IMR-90 (cell line): ENCODE measurements at regions not wholly inside any gene's neighbourhood (a gene's known extent, or its start where the extent isn't known, plus 50 kb on each side); places are given as distances from the start of the nearest gene placed in this dataset.
"Not testable (repeated sequence)": the region's sequence is repeated elsewhere in the genome, so short reads cannot be mapped to it uniquely, and the experiment has no call there.

Experiments
- ATAC-seq: fragments of 200-7000 bp; cut with Tn5 transposase; 2 replicates; pipeline ENCODE4 v1.9.1; 2020; ENCODE audit warnings: low read depth, mild to moderate bottlenecking, moderate library complexity
- BruUV-seq: library from RNA; stranded (reverse); fragments of 400-500 nt; replicated peaks from 2 replicates; lab custom pipeline; 2021; lab: Mats Ljungman, UMichigan
- CTCF ChIA-PET: fragments of 300-600 bp; formaldehyde crosslinking; extraction: SDS; loops from one replicate; lab custom pipeline; 2021; ENCODE audit warnings: antibody characterized with exemption; lab: Yijun Ruan, JAX
- POLR2A ChIA-PET: fragments of 300-600 bp; sonication (Branson Sonifier 250); formaldehyde crosslinking; loops from one replicate; lab custom pipeline; 2022; ENCODE audit warnings: antibody characterized with exemption; ENCODE audit not compliant: unreplicated experiment; lab: Charles Lee
- DNase-seq: peaks from one replicate; pipeline ENCODE4 v3.0.0; 2013
- H2AFZ ChIP-seq: replicated peaks from 2 replicates; pipeline ENCODE3; 2013; ENCODE audit warnings: low read length, mild to moderate bottlenecking; ENCODE audit not compliant: poor library complexity
- H2AK5ac ChIP-seq: 2 replicates; pipeline ENCODE4 v1.6.1; 2013; ENCODE audit warnings: low read depth, low read length, inconsistent platforms
- H2AK9ac ChIP-seq: replicated peaks from 2 replicates; pipeline ENCODE3; 2013; ENCODE audit warnings: mild to moderate bottlenecking, low read depth, low read length, moderate library complexity; ENCODE audit not compliant: poor library complexity
- H2BK120ac ChIP-seq: 2 replicates; pipeline ENCODE4 v1.6.1; 2013; ENCODE audit warnings: low read depth, low read length, inconsistent platforms
- H2BK15ac ChIP-seq: 3 replicates; pipeline ENCODE4 v1.6.1; 2013; ENCODE audit warnings: low read depth, low read length, inconsistent platforms
- H2BK20ac ChIP-seq: 2 replicates; pipeline ENCODE4 v1.6.1; 2013; ENCODE audit warnings: low read depth, mild to moderate bottlenecking, inconsistent platforms, low read length, moderate library complexity
- H2BK5ac ChIP-seq: 2 replicates; pipeline ENCODE4 v1.6.1; 2013; ENCODE audit warnings: mild to moderate bottlenecking, low read depth, low read length, inconsistent platforms; ENCODE audit not compliant: poor library complexity, severe bottlenecking
- H3K14ac ChIP-seq: replicated peaks from 2 replicates; pipeline ENCODE4 v1.6.1; 2013; ENCODE audit warnings: low read depth, low read length, inconsistent platforms
- H3K18ac ChIP-seq: 2 replicates; pipeline ENCODE4 v1.6.1; 2013; ENCODE audit warnings: low read depth, low read length, control low read depth
- H3K23ac ChIP-seq: 2 replicates; pipeline ENCODE4 v1.6.1; 2013; ENCODE audit warnings: low read depth, low read length, inconsistent platforms
- H3K27ac ChIP-seq: 2 replicates; pipeline ENCODE4 v1.5.1; 2013; ENCODE audit warnings: mild to moderate bottlenecking, control low read depth, low read length; ENCODE audit not compliant: insufficient read depth
- H3K27me3 ChIP-seq: 2 replicates; pipeline ENCODE4 v1.6.1; 2013; ENCODE audit warnings: low read length; ENCODE audit not compliant: control insufficient read depth, insufficient read depth
- H3K36me3 ChIP-seq: 2 replicates; pipeline ENCODE4 v1.6.1; 2013; ENCODE audit warnings: low read length, mixed read lengths; ENCODE audit not compliant: control insufficient read depth, insufficient read depth
- H3K4ac ChIP-seq: 2 replicates; pipeline ENCODE4 v1.6.1; 2013; ENCODE audit warnings: low read depth, low read length, inconsistent platforms
- H3K4me1 ChIP-seq: 2 replicates; pipeline ENCODE4 v1.6.1; 2013; ENCODE audit warnings: low read length, mixed read lengths; ENCODE audit not compliant: control insufficient read depth, insufficient read depth
- H3K4me2 ChIP-seq: 2 replicates; pipeline ENCODE4 v1.6.1; 2013; ENCODE audit warnings: low read depth, mild to moderate bottlenecking, control low read depth, low read length, moderate library complexity
- H3K4me3 ChIP-seq: 2 replicates; pipeline ENCODE4 v1.5.1; 2013; ENCODE audit warnings: low read depth, mild to moderate bottlenecking, control low read depth, low read length, moderate library complexity; ENCODE audit not compliant: insufficient read depth
- H3K56ac ChIP-seq: 2 replicates; pipeline ENCODE4 v1.6.1; 2013; ENCODE audit warnings: low read length, inconsistent platforms; ENCODE audit not compliant: insufficient read depth; ENCODE audit errors: extremely low read depth
- H3K79me1 ChIP-seq, 2 experiments: 2 replicates each; pipeline ENCODE4 v1.6.1; 2013; ENCODE audit warnings: low read length in 2 of 2, inconsistent platforms in 1 of 2, low read depth in 1 of 2
- H3K9ac ChIP-seq: 2 replicates; pipeline ENCODE4 v1.6.1; 2013; ENCODE audit warnings: low read depth, low read length, control low read depth
- H3K9me1 ChIP-seq: 2 replicates; pipeline ENCODE4 v1.6.1; 2013; ENCODE audit warnings: low read length, inconsistent platforms; ENCODE audit not compliant: insufficient read depth
- H3K9me3 ChIP-seq: 2 replicates; pipeline ENCODE4 v1.6.1; 2013; ENCODE audit warnings: low read length; ENCODE audit not compliant: control insufficient read depth, insufficient read depth
- H4K20me1 ChIP-seq: 2 replicates; pipeline ENCODE4 v1.6.1; 2013; ENCODE audit warnings: low read length, inconsistent platforms; ENCODE audit not compliant: insufficient read depth
- H4K5ac ChIP-seq: 2 replicates; pipeline ENCODE4 v1.6.1; 2013; ENCODE audit warnings: mild to moderate bottlenecking, low read depth, low read length, control low read depth
- H4K8ac ChIP-seq, 2 experiments: 2 replicates each; pipeline ENCODE4 v1.6.1; 2013; ENCODE audit warnings: low read depth in 2 of 2, low read length in 2 of 2, control low read depth in 1 of 2, inconsistent platforms in 1 of 2
- H4K91ac ChIP-seq: 2 replicates; pipeline ENCODE4 v1.6.1; 2013; ENCODE audit warnings: low read depth, low read length, inconsistent platforms; ENCODE audit not compliant: insufficient read depth
- BHLHE40 ChIP-seq: fragments of 150-350 bp; IDR thresholded peaks from 2 replicates; pipeline ENCODE4 v1.6.1; 2016; ENCODE audit warnings: mild to moderate bottlenecking, low read depth, low read length
- CEBPB ChIP-seq: IDR thresholded peaks from 2 replicates; pipeline ENCODE4 v1.6.1; 2012; ENCODE audit warnings: low read depth, low read length, improper control_type of control experiment
- CTCF ChIP-seq: conservative IDR thresholded peaks from 2 replicates; pipeline ENCODE4 v1.5.1; 2012; ENCODE audit warnings: mild to moderate bottlenecking, low read depth, low read length, improper control_type of control experiment
- MAFK ChIP-seq: IDR thresholded peaks from 2 replicates; pipeline ENCODE4 v1.6.1; 2012; ENCODE audit warnings: low read depth, low read length, improper control_type of control experiment
- MXI1 ChIP-seq: IDR thresholded peaks from 2 replicates; pipeline ENCODE4 v1.6.1; 2012; ENCODE audit warnings: low read depth, mild to moderate bottlenecking, low read length, moderate library complexity, borderline replicate concordance
- RAD21 ChIP-seq: IDR thresholded peaks from 2 replicates; pipeline ENCODE4 v1.6.1; 2012; ENCODE audit warnings: low read length, improper control_type of control experiment
- RFX5 ChIP-seq: IDR thresholded peaks from 2 replicates; pipeline ENCODE4 v1.8.0; 2012; ENCODE audit warnings: low read depth, mild to moderate bottlenecking, low read length, moderate library complexity
- SMC3 ChIP-seq: fragments of 150-350 bp; IDR thresholded peaks from 2 replicates; pipeline ENCODE4 v1.6.1; 2016; ENCODE audit warnings: low read depth, mild to moderate bottlenecking, antibody characterized with exemption, low read length, moderate library complexity
- WGBS, 2 experiments: methylation state at CpG; one replicate each; pipeline versions ENCODE4 v1.1.5 to v1.1.7; 2013; ENCODE audit warnings: missing lambda C conversion rate in 2 of 2; ENCODE audit not compliant: insufficient read length in 1 of 2; ENCODE audit errors: extremely low coverage in 2 of 2; 5-methylcytosine and 5-hydroxymethylcytosine counted together
- dilution Hi-C: fragments of 300-500 bp; cut with HindIII; formaldehyde crosslinking; loops from one replicate; pipeline ENCODE4 v1.14.3; 2018; ENCODE audit warnings: low sequenced_read_pairs; ENCODE audit not compliant: unreplicated experiment
- in situ Hi-C: fragments of 300-500 bp; cut with MboI; formaldehyde crosslinking; loops from 3 replicates; pipeline ENCODE4 v1.14.3; 2019; ENCODE audit warnings: low sequenced_read_pairs, inconsistent platforms, mixed read lengths
- intact Hi-C: fragments of 100-400 bp; cut with micrococcal nuclease; formaldehyde crosslinking; loops from 2 replicates; pipeline ENCODE4 v1.10.0; 2022

- H4K20me1 ChIP-seq: no peaks in the 10 kb centered on the region
- H3K23ac ChIP-seq: no peak overlapping the region
- H2AK5ac ChIP-seq: no peak overlapping the region
- no peak overlapping the region for H4K91ac ChIP-seq
- H3K4me3 ChIP-seq: no peak overlapping the region
- no peak overlapping the region for H3K18ac ChIP-seq
- dilution Hi-C loops: no loop called here
- H4K8ac ChIP-seq: no peak overlapping the region
- no peak for TF ChIP-seq MAFK
- TF ChIP-seq BHLHE40: no peak
- TF ChIP-seq SMC3: no peak
- no peak for TF ChIP-seq RAD21
- no peak for TF ChIP-seq MXI1
- TF ChIP-seq CTCF: no peak
- no peak for TF ChIP-seq CEBPB
- TF ChIP-seq RFX5: no peak
- H3K9me3 ChIP-seq: no peaks in the 10 kb centered on the region; the same call in 1 of the 2 replicates
- no CpG with 5 or more reads among the region's 1 CpG for WGBS, 2 experiments
- H3K36me3 ChIP-seq: no peaks in the 10 kb centered on the region
- no peaks in the 10 kb centered on the region for H3K9me1 ChIP-seq
- H2BK20ac ChIP-seq: no peak overlapping the region
- ChIA-PET CTCF (interaction anchor here (0.7 kb wide), 1 partner anchor 582 kb away, joined by 3 read pairs; no protein-coding TSS in a partner anchor), POLR2A (no interaction called here)
- no peak for DNase-seq
- H2AFZ ChIP-seq: no peak overlapping the region
- H3K9ac ChIP-seq: no peak overlapping the region
- no peak overlapping the region for H4K5ac ChIP-seq
- no peak overlapping the region for H2BK5ac ChIP-seq
- H2AK9ac ChIP-seq: no peak overlapping the region
- in situ Hi-C loops: no loop called here
- no peaks in the 10 kb centered on the region for H3K79me1 ChIP-seq
- no peaks in the 10 kb centered on the region for H3K27me3 ChIP-seq
- H2BK15ac ChIP-seq: no peak overlapping the region
- no peak for ATAC-seq
- intact Hi-C loops: no loop called here
- no peak overlapping the region for H3K14ac ChIP-seq
- H3K4me1 ChIP-seq: no peaks in the 10 kb centered on the region
- H3K56ac ChIP-seq: no peak overlapping the region
- no peak overlapping the region for H3K4me2 ChIP-seq
- no peak overlapping the region for H3K27ac ChIP-seq
- H2BK120ac ChIP-seq: no peak overlapping the region
- BruUV-seq: no TSS peak
- no peak overlapping the region for H3K4ac ChIP-seq
These were observed 381.8 kb upstream of the ST8SIA4 start for GRCh38 chr5:101284736-101285375.

GRCh38 chr5:101283938-101284337, 380.9 kb upstream of the ST8SIA4 start:
- H4K5ac ChIP-seq, H4K91ac ChIP-seq, POLR2A ChIA-PET, H3K4me3 ChIP-seq, DNase-seq, H3K14ac ChIP-seq, intact Hi-C loops, H3K36me3 ChIP-seq, H2BK15ac ChIP-seq, CTCF ChIA-PET, in situ Hi-C loops, H2BK120ac ChIP-seq, H3K27me3 ChIP-seq, H2AK5ac ChIP-seq, H3K79me1 ChIP-seq, H3K9me3 ChIP-seq, H4K20me1 ChIP-seq, H3K23ac ChIP-seq, H3K4me1 ChIP-seq, H3K56ac ChIP-seq, BruUV-seq, H2BK5ac ChIP-seq, H2BK20ac ChIP-seq, dilution Hi-C loops, H3K4me2 ChIP-seq, ATAC-seq, H3K4ac ChIP-seq, H3K9ac ChIP-seq, H2AFZ ChIP-seq, H2AK9ac ChIP-seq, H4K8ac ChIP-seq, H3K18ac ChIP-seq, H3K9me1 ChIP-seq, H3K27ac ChIP-seq: not testable (repeated sequence)
- no CpG with 5 or more reads among the region's 3 CpGs for WGBS, 2 experiments
